ENCODE measurements at regions not wholly inside any gene's neighbourhood (a gene's known extent, or its start where the extent isn't known, plus 50 kb on each side); places are given as distances from the start of the nearest gene placed in this dataset.

- no peaks in the 10 kb centered on the region for H3K36me3 Mint-ChIP-seq
- H3K27me3 Mint-ChIP-seq (ENCODE audit: low read depth) = no peaks in the 10 kb centered on the region
- CTCF ChIA-PET = no interaction called here
- ATAC-seq (peak; percentile 58), DNase-seq (ENCODE audit: low spot score) (no peak)
- H3K9me3 Mint-ChIP-seq = peaks cover 3% of the 10 kb centered on the region; the same call in 1 of the 2 replicates
- H3K4me1 Mint-ChIP-seq = peaks cover 7% of the 10 kb centered on the region
- POLR2A ChIA-PET = no interaction called here
- TF ChIP-seq FOXP1 (CRISPR knock-in tag; IDR thresholded peaks at IDR 0.05; ENCODE audit: borderline replicate concordance) (no peak), FOXP4 (CRISPR knock-in tag; IDR thresholded peaks at IDR 0.05) (no peak), RORB (CRISPR knock-in tag; IDR thresholded peaks at IDR 0.05) (no peak), NR1H2 (CRISPR knock-in tag; IDR thresholded peaks at IDR 0.05) (no peak), JUN (CRISPR knock-in tag; IDR thresholded peaks at IDR 0.05) (no peak), ZNF317 (CRISPR knock-in tag; IDR thresholded peaks at IDR 0.05; ENCODE audit: borderline replicate concordance, low read depth) (no peak), SOX15 (CRISPR knock-in tag; IDR thresholded peaks at IDR 0.05) (no peak), TCF7 (CRISPR knock-in tag; IDR thresholded peaks at IDR 0.05; ENCODE audit: low read depth) (no peak), GABPB1 (CRISPR knock-in tag; IDR thresholded peaks at IDR 0.05) (no peak), ATF3 (CRISPR knock-in tag; conservative IDR thresholded peaks at IDR 0.05) (no peak), SP1 (CRISPR knock-in tag; conservative IDR thresholded peaks at IDR 0.05) (no peak), IRF1 (CRISPR knock-in tag; IDR thresholded peaks at IDR 0.05) (no peak), E2F5 (CRISPR knock-in tag; IDR thresholded peaks at IDR 0.05) (no peak), ZNF121 (CRISPR knock-in tag; IDR thresholded peaks at IDR 0.05) (no peak), NFYB (CRISPR knock-in tag; conservative IDR thresholded peaks at IDR 0.05; ENCODE audit: low read depth) (no peak), PREB (CRISPR knock-in tag; IDR thresholded peaks at IDR 0.05; ENCODE audit: borderline replicate concordance) (no peak), ATF1 (CRISPR knock-in tag; IDR thresholded peaks at IDR 0.05) (no peak)
- H3K4me3 Mint-ChIP-seq = no peak overlapping the region
- no peak overlapping the region for H3K27ac Mint-ChIP-seq
These were observed 145.5 kb upstream of the SOX9 start for GRCh38 chr17:71975331-71975801.

GRCh38 chr17:71976011-71976649, 144.7 kb upstream of the SOX9 start:
- Mint-ChIP-seq H3K9me3 (peaks cover 3% of the 10 kb centered on the region; the same call in 1 of the 2 replicates), H3K4me1 (peaks cover 7% of the 10 kb centered on the region), H3K36me3 (no peaks in the 10 kb centered on the region), H3K27ac (no peak overlapping the region), H3K4me3 (no peak overlapping the region), H3K27me3 (ENCODE audit: low read depth) (no peaks in the 10 kb centered on the region)
- ChIA-PET CTCF (no interaction called here), POLR2A (no interaction called here)
- ATAC-seq (peak; percentile 67), DNase-seq (ENCODE audit: low spot score) (peak; percentile 14)
- TF ChIP-seq MLX (CRISPR knock-in tag; IDR thresholded peaks at IDR 0.05) (no peak), ZBTB43 (CRISPR knock-in tag; IDR thresholded peaks at IDR 0.05) (no peak), ZNF138 (CRISPR knock-in tag; conservative IDR thresholded peaks at IDR 0.05) (no peak), SMAD3 (CRISPR knock-in tag; IDR thresholded peaks at IDR 0.05; ENCODE audit: borderline replicate concordance) (no peak), CREB1 (CRISPR knock-in tag; IDR thresholded peaks at IDR 0.05) (no peak), ESRRA (CRISPR knock-in tag; IDR thresholded peaks at IDR 0.05; ENCODE audit: borderline replicate concordance) (no peak), ETV6 (CRISPR knock-in tag; IDR thresholded peaks at IDR 0.05) (no peak), HMGXB4 (CRISPR knock-in tag; IDR thresholded peaks at IDR 0.05) (no peak), E2F1 (CRISPR knock-in tag; IDR thresholded peaks at IDR 0.05) (no peak), ZBTB21 (CRISPR knock-in tag; IDR thresholded peaks at IDR 0.05; ENCODE audit: borderline replicate concordance) (no peak)
